ENCODE measurements at regions not wholly inside any gene's neighbourhood (a gene's known extent, or its start where the extent isn't known, plus 50 kb on each side); places are given as distances from the start of the nearest gene placed in this dataset.

DNA sequence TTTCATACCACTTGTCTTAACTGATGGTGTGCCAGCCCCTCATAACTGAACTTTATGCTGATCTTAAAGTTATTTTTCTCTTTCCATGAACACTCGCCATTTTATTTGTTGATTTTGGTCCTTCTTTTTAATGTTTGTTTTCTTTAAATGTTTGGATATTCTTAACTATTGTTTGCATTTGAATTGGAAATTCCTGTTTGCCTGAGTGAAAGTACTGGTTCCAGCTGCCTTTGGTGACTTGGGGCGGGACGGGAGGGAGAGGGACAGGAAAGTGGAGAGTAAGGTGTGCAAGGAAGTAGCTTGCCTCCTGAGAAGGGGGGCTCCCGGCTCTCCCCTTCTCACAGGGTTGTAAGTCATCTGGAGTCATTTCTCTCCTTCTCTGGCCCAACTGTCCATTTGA is 287.1 kb upstream of the PPP2R3A start:
- Mint-ChIP-seq H3K4me1 (no peaks in the 10 kb centered on the region), H3K4me3 (no peak overlapping the region), H3K27me3 (ENCODE audit: low read depth in 3 of 3) (peaks cover 0 to 1% (median 0%) of the 10 kb centered on the region in 3 donors), H3K36me3 (no peaks in the 10 kb centered on the region), H3K9me3 (peaks cover 8 to 15% (median 13%) of the 10 kb centered on the region in 7 donors), H3K27ac (no peak overlapping the region)
- TF ChIP-seq, protein P1, sequence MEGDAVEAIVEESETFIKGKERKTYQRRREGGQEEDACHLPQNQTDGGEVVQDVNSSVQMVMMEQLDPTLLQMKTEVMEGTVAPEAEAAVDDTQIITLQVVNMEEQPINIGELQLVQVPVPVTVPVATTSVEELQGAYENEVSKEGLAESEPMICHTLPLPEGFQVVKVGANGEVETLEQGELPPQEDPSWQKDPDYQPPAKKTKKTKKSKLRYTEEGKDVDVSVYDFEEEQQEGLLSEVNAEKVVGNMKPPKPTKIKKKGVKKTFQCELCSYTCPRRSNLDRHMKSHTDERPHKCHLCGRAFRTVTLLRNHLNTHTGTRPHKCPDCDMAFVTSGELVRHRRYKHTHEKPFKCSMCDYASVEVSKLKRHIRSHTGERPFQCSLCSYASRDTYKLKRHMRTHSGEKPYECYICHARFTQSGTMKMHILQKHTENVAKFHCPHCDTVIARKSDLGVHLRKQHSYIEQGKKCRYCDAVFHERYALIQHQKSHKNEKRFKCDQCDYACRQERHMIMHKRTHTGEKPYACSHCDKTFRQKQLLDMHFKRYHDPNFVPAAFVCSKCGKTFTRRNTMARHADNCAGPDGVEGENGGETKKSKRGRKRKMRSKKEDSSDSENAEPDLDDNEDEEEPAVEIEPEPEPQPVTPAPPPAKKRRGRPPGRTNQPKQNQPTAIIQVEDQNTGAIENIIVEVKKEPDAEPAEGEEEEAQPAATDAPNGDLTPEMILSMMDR (IDR thresholded peaks at IDR 0.05) = no peak
- no peaks in the 10 kb centered on the region for H3K4me1 ChIP-seq (ENCODE audit: control insufficient read depth in 1 of 2, insufficient read depth in 2 of 2, low read length in 2 of 2)
- WGBS (ENCODE audit: insufficient coverage) = no CpG with 5 or more reads among the region's 4 CpGs
- no peaks in the 10 kb centered on the region for H3K27me3 ChIP-seq (ENCODE audit: control insufficient read depth in 2 of 2, insufficient read depth in 2 of 2, low read length in 2 of 2)
- intact Hi-C loops (cut with micrococcal nuclease) = no loop called here
- no peak for DNase-seq
- H3K36me3 ChIP-seq (replicated peaks in 1 of 2; ENCODE audit: control insufficient read depth in 1 of 2, insufficient read depth in 2 of 2, low read length in 2 of 2) = no peaks in the 10 kb centered on the region
- H3K4me2 ChIP-seq (replicated peaks; ENCODE audit: extremely low read depth, low read length, poor library complexity, severe bottlenecking) = no peak overlapping the region
- H2AFZ ChIP-seq (ENCODE audit: insufficient read depth, low read depth, low read length, poor library complexity, severe bottlenecking) = no peak overlapping the region
- no peaks in the 10 kb centered on the region for H3K79me2 ChIP-seq (ENCODE audit: insufficient read depth, low read length)
- H3K9ac ChIP-seq (ENCODE audit: insufficient read depth, low read length, poor library complexity, severe bottlenecking) = no peak overlapping the region
- H3K4me3 ChIP-seq (replicated peaks in 1 of 3; ENCODE audit: low read depth in 2 of 3, low read length in 3 of 3) = no peak overlapping the region
- no peaks in the 10 kb centered on the region for H4K20me1 ChIP-seq (ENCODE audit: insufficient read depth, low read length)
- H3K27ac ChIP-seq (ENCODE audit: low read depth in 1 of 2, low read length in 2 of 2) = no peak overlapping the region
- peaks cover 7 to 17% of the 10 kb centered on the region in 2 donors for H3K9me3 ChIP-seq (replicated peaks in 1 of 2; ENCODE audit: control insufficient read depth in 1 of 2, insufficient read depth in 1 of 2, low read length in 2 of 2)

DNA sequence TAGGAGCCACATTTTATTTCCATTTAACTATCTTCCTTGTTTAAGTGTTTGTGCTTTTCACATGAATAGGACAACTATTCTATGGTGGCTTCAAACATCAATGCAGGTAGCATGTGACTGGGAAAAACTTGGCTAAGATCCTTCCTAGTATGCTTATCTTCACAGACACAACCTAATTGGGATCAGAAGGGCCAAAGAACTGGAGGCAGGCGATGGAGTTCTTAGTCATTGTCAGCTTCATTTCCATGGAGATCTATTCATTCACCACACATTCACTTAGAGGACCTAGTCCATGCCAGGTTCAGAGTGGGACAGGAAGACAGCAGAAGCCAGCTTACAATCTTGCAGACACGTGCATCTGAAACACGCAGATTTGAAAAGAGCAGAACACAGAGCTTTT is 277.5 kb upstream of the PPP2R3A start:
- Histone ChIP-seq H3K36me3 (replicated peaks in 1 of 2; ENCODE audit: control insufficient read depth in 1 of 2, insufficient read depth in 2 of 2, low read length in 2 of 2) (no peaks in the 10 kb centered on the region), H3K4me2 (replicated peaks; ENCODE audit: extremely low read depth, low read length, poor library complexity, severe bottlenecking) (no peak overlapping the region), H2AFZ (ENCODE audit: insufficient read depth, low read depth, low read length, poor library complexity, severe bottlenecking) (no peak overlapping the region), H3K27ac (ENCODE audit: low read depth in 1 of 2, low read length in 2 of 2) (no peak overlapping the region), H4K20me1 (ENCODE audit: insufficient read depth, low read length) (no peaks in the 10 kb centered on the region), H3K4me3 (replicated peaks in 1 of 3; ENCODE audit: low read depth in 2 of 3, low read length in 3 of 3) (no peak overlapping the region), H3K4me1 (ENCODE audit: control insufficient read depth in 1 of 2, insufficient read depth in 2 of 2, low read length in 2 of 2) (no peaks in the 10 kb centered on the region), H3K79me2 (ENCODE audit: insufficient read depth, low read length) (no peaks in the 10 kb centered on the region), H3K27me3 (ENCODE audit: control insufficient read depth in 2 of 2, insufficient read depth in 2 of 2, low read length in 2 of 2) (no peaks in the 10 kb centered on the region), H3K9ac (ENCODE audit: insufficient read depth, low read length, poor library complexity, severe bottlenecking) (no peak overlapping the region), H3K9me3 (replicated peaks in 1 of 2; ENCODE audit: control insufficient read depth in 1 of 2, insufficient read depth in 1 of 2, low read length in 2 of 2) (peaks cover 0 to 10% of the 10 kb centered on the region in 2 donors)
- DNase-seq = no peak
- TF ChIP-seq, protein P1 (IDR thresholded peaks at IDR 0.05) = no peak
- intact Hi-C loops (cut with micrococcal nuclease) = no loop called here
- peaks cover 2 to 16% (median 6%) of the 10 kb centered on the region in 7 donors for H3K9me3 Mint-ChIP-seq
- H3K36me3 Mint-ChIP-seq = no peaks in the 10 kb centered on the region
- no peak overlapping the region for H3K4me3 Mint-ChIP-seq
- no peaks in the 10 kb centered on the region for H3K4me1 Mint-ChIP-seq
- 100% methylated on average over 3 of the region's 3 CpGs for WGBS (ENCODE audit: insufficient coverage)
- no peak overlapping the region for H3K27ac Mint-ChIP-seq
- no peaks in the 10 kb centered on the region for H3K27me3 Mint-ChIP-seq (ENCODE audit: low read depth in 3 of 3)
